ENCODE measurements at regions not wholly inside any gene's neighbourhood (a gene's known extent, or its start where the extent isn't known, plus 50 kb on each side); places are given as distances from the start of the nearest gene placed in this dataset.

DNA sequence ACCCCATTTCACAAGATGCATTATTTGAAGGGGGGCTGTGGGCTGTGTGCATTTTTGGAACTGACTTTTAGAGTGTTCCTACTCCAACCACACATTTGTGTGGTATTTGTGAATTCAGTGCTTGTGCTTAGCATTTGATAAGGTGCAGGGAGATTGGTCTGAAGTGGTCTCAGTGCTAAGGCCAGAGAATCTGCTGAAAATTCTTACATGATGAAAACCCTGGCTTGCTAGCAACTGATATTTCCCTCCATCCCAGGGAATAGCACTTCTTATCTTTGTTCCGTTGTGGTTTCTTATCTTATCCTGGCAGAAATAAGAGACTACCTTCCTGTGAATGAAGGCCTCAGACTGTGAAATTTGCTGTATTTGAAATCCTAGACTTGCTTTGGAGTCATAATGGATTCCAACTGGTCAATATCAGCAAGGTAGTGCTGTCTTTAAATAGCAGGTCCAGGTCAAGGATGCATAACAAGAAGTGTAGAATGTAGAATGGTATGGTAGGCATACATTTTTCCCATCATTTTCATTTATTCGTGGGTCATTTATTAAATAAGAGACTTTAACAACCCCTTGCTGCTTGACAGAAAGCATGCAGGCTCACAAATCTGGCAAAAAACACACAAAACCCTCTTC is 986.9 kb downstream of the REEP3 start:
- no peak overlapping the region for H2BK120ac ChIP-seq (ENCODE audit: low read depth, low read length)
- no peak overlapping the region for H3K9ac ChIP-seq (ENCODE audit: low read length)
- H3K27me3 ChIP-seq (ENCODE audit: control insufficient read depth in 1 of 2, insufficient read depth in 1 of 2, low read length in 2 of 2): no peaks in the 10 kb centered on the region
- no peak overlapping the region for H3K4me2 ChIP-seq (ENCODE audit: low read length, poor library complexity, severe bottlenecking)
- H4K91ac ChIP-seq (ENCODE audit: low read length): no peak overlapping the region
- H3K18ac ChIP-seq (ENCODE audit: low read depth in 1 of 2, low read length in 2 of 2): no peak overlapping the region
- no peak overlapping the region for H2AK5ac ChIP-seq (ENCODE audit: low read length, severe bottlenecking)
- no peaks in the 10 kb centered on the region for H3K79me1 ChIP-seq (replicated peaks; ENCODE audit: low read length, poor library complexity, severe bottlenecking)
- no peaks in the 10 kb centered on the region for H3K4me1 ChIP-seq (ENCODE audit: control insufficient read depth, insufficient read depth, low read depth, low read length)
- WGBS: 10% methylated on average over 2 of the region's 2 CpGs
- peak; percentile 3 for DNase-seq
- H3K9me3 ChIP-seq (ENCODE audit: control insufficient read depth, low read length): no peaks in the 10 kb centered on the region
- H2BK5ac ChIP-seq (ENCODE audit: low read depth, low read length, poor library complexity, severe bottlenecking): no peak overlapping the region
- H4K8ac ChIP-seq (ENCODE audit: low read length): no peak overlapping the region
- H3K27ac ChIP-seq (ENCODE audit: low read length, poor library complexity, severe bottlenecking): no peak overlapping the region
- no peaks in the 10 kb centered on the region for H3K36me3 ChIP-seq (ENCODE audit: control insufficient read depth in 1 of 2, insufficient read depth in 2 of 2, low read depth in 1 of 2, low read length in 2 of 2)
- no peak overlapping the region for H3K14ac ChIP-seq (ENCODE audit: low read length in 2 of 2)
- no peak overlapping the region for H2AFZ ChIP-seq (ENCODE audit: low read depth, low read length)
- no peak overlapping the region for H3K4ac ChIP-seq (ENCODE audit: low read depth in 1 of 2, low read length in 2 of 2)
- H2BK15ac ChIP-seq (ENCODE audit: low read depth, poor library complexity, severe bottlenecking): no peak overlapping the region
- H3K4me3 ChIP-seq (ENCODE audit: insufficient read depth in 1 of 2, low read depth in 1 of 2, low read length in 2 of 2): no peak overlapping the region
- no peak overlapping the region for H3K23ac ChIP-seq (ENCODE audit: low read length in 2 of 2)
- no peak overlapping the region for H2BK12ac ChIP-seq (ENCODE audit: low read length in 2 of 2)

- Histone ChIP-seq H3K4me1 (ENCODE audit: control insufficient read depth, insufficient read depth, low read depth, low read length) (no peaks in the 10 kb centered on the region), H3K14ac (ENCODE audit: low read length in 2 of 2) (no peak overlapping the region), H2BK120ac (ENCODE audit: low read depth, low read length) (no peak overlapping the region), H2BK5ac (ENCODE audit: low read depth, low read length, poor library complexity, severe bottlenecking) (no peak overlapping the region), H3K18ac (ENCODE audit: low read depth in 1 of 2, low read length in 2 of 2) (no peak overlapping the region), H3K27me3 (ENCODE audit: control insufficient read depth in 1 of 2, insufficient read depth in 1 of 2, low read length in 2 of 2) (no peaks in the 10 kb centered on the region), H2AFZ (ENCODE audit: low read depth, low read length) (no peak overlapping the region), H3K23ac (ENCODE audit: low read length in 2 of 2) (no peak overlapping the region), H3K36me3 (ENCODE audit: control insufficient read depth in 1 of 2, insufficient read depth in 2 of 2, low read depth in 1 of 2, low read length in 2 of 2) (no peaks in the 10 kb centered on the region), H3K4me2 (ENCODE audit: low read length, poor library complexity, severe bottlenecking) (no peak overlapping the region), H3K4me3 (ENCODE audit: insufficient read depth in 1 of 2, low read depth in 1 of 2, low read length in 2 of 2) (no peak overlapping the region), H3K27ac (ENCODE audit: low read length, poor library complexity, severe bottlenecking) (no peak overlapping the region), H2AK5ac (ENCODE audit: low read length, severe bottlenecking) (no peak overlapping the region), H3K79me1 (replicated peaks; ENCODE audit: low read length, poor library complexity, severe bottlenecking) (no peaks in the 10 kb centered on the region), H2BK12ac (ENCODE audit: low read length in 2 of 2) (no peak overlapping the region), H2BK15ac (ENCODE audit: low read depth, poor library complexity, severe bottlenecking) (no peak overlapping the region), H4K8ac (ENCODE audit: low read length) (no peak overlapping the region), H3K9ac (ENCODE audit: low read length) (no peak overlapping the region), H3K9me3 (ENCODE audit: control insufficient read depth, low read length) (no peaks in the 10 kb centered on the region), H4K91ac (ENCODE audit: low read length) (no peak overlapping the region), H3K4ac (ENCODE audit: low read depth in 1 of 2, low read length in 2 of 2) (no peak overlapping the region)
- WGBS: no CpG with 5 or more reads among the region's 2 CpGs
- DNase-seq: no peak
Observed at GRCh38 chr10:64515970-64516699, 994.9 kb downstream of the REEP3 start.

DNA sequence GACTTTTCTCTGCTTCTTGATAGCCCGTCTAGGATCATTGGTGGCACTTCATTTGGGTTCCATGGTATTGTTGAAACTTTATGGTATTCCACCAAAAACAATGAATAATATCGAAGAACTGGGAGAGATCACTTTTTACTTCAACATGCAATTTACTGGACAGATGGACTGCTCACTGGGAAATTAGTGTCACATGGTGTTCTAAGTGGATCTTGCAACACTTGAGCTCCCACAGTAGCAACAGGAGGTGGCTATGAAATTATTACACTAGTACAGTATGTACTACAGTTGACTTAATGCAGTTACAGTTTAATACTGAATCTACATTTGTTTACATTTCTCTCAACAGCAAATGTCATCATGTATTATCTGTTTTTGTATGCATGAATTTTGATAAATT is 997.3 kb downstream of the REEP3 start:
- Histone ChIP-seq H3K4me2 (ENCODE audit: low read length, poor library complexity, severe bottlenecking) (no peak overlapping the region), H3K4ac (ENCODE audit: low read depth in 1 of 2, low read length in 2 of 2) (no peak overlapping the region), H3K9me3 (ENCODE audit: control insufficient read depth, low read length) (no peaks in the 10 kb centered on the region), H3K18ac (ENCODE audit: low read depth in 1 of 2, low read length in 2 of 2) (no peak overlapping the region), H2BK12ac (ENCODE audit: low read length in 2 of 2) (no peak overlapping the region), H3K23ac (ENCODE audit: low read length in 2 of 2) (no peak overlapping the region), H2BK15ac (ENCODE audit: low read depth, poor library complexity, severe bottlenecking) (no peak overlapping the region), H3K4me1 (ENCODE audit: control insufficient read depth, insufficient read depth, low read depth, low read length) (no peaks in the 10 kb centered on the region), H3K79me1 (replicated peaks; ENCODE audit: low read length, poor library complexity, severe bottlenecking) (no peaks in the 10 kb centered on the region), H4K8ac (ENCODE audit: low read length) (no peak overlapping the region), H2AK5ac (ENCODE audit: low read length, severe bottlenecking) (no peak overlapping the region), H3K27me3 (ENCODE audit: control insufficient read depth in 1 of 2, insufficient read depth in 1 of 2, low read length in 2 of 2) (no peaks in the 10 kb centered on the region), H4K91ac (ENCODE audit: low read length) (no peak overlapping the region), H3K36me3 (ENCODE audit: control insufficient read depth in 1 of 2, insufficient read depth in 2 of 2, low read depth in 1 of 2, low read length in 2 of 2) (no peaks in the 10 kb centered on the region), H2BK5ac (ENCODE audit: low read depth, low read length, poor library complexity, severe bottlenecking) (no peak overlapping the region), H3K27ac (ENCODE audit: low read length, poor library complexity, severe bottlenecking) (no peak overlapping the region), H3K14ac (ENCODE audit: low read length in 2 of 2) (no peak overlapping the region), H3K4me3 (ENCODE audit: insufficient read depth in 1 of 2, low read depth in 1 of 2, low read length in 2 of 2) (no peak overlapping the region), H2BK120ac (ENCODE audit: low read depth, low read length) (no peak overlapping the region), H2AFZ (ENCODE audit: low read depth, low read length) (no peak overlapping the region), H3K9ac (ENCODE audit: low read length) (no peak overlapping the region)
- 81% methylated on average over 2 of the region's 2 CpGs for WGBS
- DNase-seq: peak; percentile 3

DNA sequence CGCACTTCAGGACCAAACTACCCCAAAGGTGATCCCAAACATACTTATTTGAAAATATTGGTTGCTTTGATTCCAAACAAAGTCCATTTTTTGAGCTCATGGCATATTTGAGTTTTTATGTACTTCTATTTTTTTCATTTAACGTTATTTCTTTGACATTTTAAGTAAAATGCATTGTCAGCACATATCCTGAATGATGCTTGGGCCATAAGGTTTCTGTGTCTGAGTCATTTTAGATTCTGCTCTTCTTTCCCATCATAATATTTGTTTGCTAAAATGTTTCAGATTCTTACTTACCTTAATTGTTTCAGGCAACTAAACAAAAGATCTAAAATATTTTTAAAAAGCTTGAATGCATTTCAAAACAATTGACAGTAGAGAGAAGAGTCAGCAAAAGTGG is 998.2 kb downstream of the REEP3 start:
- Histone ChIP-seq H3K14ac (ENCODE audit: low read length in 2 of 2) (no peak overlapping the region), H2BK12ac (ENCODE audit: low read length in 2 of 2) (no peak overlapping the region), H3K4me3 (ENCODE audit: insufficient read depth in 1 of 2, low read depth in 1 of 2, low read length in 2 of 2) (no peak overlapping the region), H2BK5ac (ENCODE audit: low read depth, low read length, poor library complexity, severe bottlenecking) (no peak overlapping the region), H2AFZ (ENCODE audit: low read depth, low read length) (no peak overlapping the region), H3K18ac (ENCODE audit: low read depth in 1 of 2, low read length in 2 of 2) (no peak overlapping the region), H2BK15ac (ENCODE audit: low read depth, poor library complexity, severe bottlenecking) (no peak overlapping the region), H2AK5ac (ENCODE audit: low read length, severe bottlenecking) (no peak overlapping the region), H2BK120ac (ENCODE audit: low read depth, low read length) (no peak overlapping the region), H3K27ac (ENCODE audit: low read length, poor library complexity, severe bottlenecking) (no peak overlapping the region), H3K9me3 (ENCODE audit: control insufficient read depth, low read length) (no peaks in the 10 kb centered on the region), H4K8ac (ENCODE audit: low read length) (no peak overlapping the region), H3K79me1 (replicated peaks; ENCODE audit: low read length, poor library complexity, severe bottlenecking) (no peaks in the 10 kb centered on the region), H3K27me3 (ENCODE audit: control insufficient read depth in 1 of 2, insufficient read depth in 1 of 2, low read length in 2 of 2) (no peaks in the 10 kb centered on the region), H3K4me2 (ENCODE audit: low read length, poor library complexity, severe bottlenecking) (no peak overlapping the region), H3K4ac (ENCODE audit: low read depth in 1 of 2, low read length in 2 of 2) (no peak overlapping the region), H3K9ac (ENCODE audit: low read length) (no peak overlapping the region), H3K4me1 (ENCODE audit: control insufficient read depth, insufficient read depth, low read depth, low read length) (no peaks in the 10 kb centered on the region), H3K23ac (ENCODE audit: low read length in 2 of 2) (no peak overlapping the region), H4K91ac (ENCODE audit: low read length) (no peak overlapping the region), H3K36me3 (ENCODE audit: control insufficient read depth in 1 of 2, insufficient read depth in 2 of 2, low read depth in 1 of 2, low read length in 2 of 2) (no peaks in the 10 kb centered on the region)
- WGBS: no CpG with 5 or more reads among the region's 2 CpGs
- DNase-seq: no peak

Data from mesenchymal stem cell (in vitro differentiated cells and primary cell).